Breast epithelium (tissue), 3 donors: ENCODE measurements at regions not wholly inside any gene's neighbourhood (a gene's known extent, or its start where the extent isn't known, plus 50 kb on each side); places are given as distances from the start of the nearest gene placed in this dataset.

Experiments
- POLR2A ChIP-seq: fragments of 450-650 bp; IDR thresholded peaks from one replicate; pipeline ENCODE4 v1.6.1; 2016; ENCODE audit warnings: antibody characterized with exemption, mild to moderate bottlenecking, moderate library complexity
- TF ChIP-seq, protein P1 (sequence below), 3 donors: fragments of 450-650 bp; IDR thresholded peaks; one replicate each; pipeline ENCODE4 v1.5.1; 2016 to 2017; ENCODE audit warnings: antibody characterized with exemption in 3 of 3, mild to moderate bottlenecking in 3 of 3, moderate library complexity in 3 of 3

- TF ChIP-seq, protein P1, sequence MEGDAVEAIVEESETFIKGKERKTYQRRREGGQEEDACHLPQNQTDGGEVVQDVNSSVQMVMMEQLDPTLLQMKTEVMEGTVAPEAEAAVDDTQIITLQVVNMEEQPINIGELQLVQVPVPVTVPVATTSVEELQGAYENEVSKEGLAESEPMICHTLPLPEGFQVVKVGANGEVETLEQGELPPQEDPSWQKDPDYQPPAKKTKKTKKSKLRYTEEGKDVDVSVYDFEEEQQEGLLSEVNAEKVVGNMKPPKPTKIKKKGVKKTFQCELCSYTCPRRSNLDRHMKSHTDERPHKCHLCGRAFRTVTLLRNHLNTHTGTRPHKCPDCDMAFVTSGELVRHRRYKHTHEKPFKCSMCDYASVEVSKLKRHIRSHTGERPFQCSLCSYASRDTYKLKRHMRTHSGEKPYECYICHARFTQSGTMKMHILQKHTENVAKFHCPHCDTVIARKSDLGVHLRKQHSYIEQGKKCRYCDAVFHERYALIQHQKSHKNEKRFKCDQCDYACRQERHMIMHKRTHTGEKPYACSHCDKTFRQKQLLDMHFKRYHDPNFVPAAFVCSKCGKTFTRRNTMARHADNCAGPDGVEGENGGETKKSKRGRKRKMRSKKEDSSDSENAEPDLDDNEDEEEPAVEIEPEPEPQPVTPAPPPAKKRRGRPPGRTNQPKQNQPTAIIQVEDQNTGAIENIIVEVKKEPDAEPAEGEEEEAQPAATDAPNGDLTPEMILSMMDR (IDR thresholded peaks at IDR 0.05) = no peak
- TF ChIP-seq POLR2A = no peak
These were observed 74.0 kb upstream of the FAM83B start for GRCh38 chr6:54772610-54773009.
